ENCODE measurements at regions not wholly inside any gene's neighbourhood (a gene's known extent, or its start where the extent isn't known, plus 50 kb on each side); places are given as distances from the start of the nearest gene placed in this dataset.

- Histone ChIP-seq H3K36me3 (no peaks in the 10 kb centered on the region), H3K4me1 (no peaks in the 10 kb centered on the region), H3K9me3 (no peaks in the 10 kb centered on the region), H3K27ac (no peak overlapping the region), H3K4me3 (no peak overlapping the region), H3K27me3 (no peaks in the 10 kb centered on the region)
- TF ChIP-seq, protein P1, sequence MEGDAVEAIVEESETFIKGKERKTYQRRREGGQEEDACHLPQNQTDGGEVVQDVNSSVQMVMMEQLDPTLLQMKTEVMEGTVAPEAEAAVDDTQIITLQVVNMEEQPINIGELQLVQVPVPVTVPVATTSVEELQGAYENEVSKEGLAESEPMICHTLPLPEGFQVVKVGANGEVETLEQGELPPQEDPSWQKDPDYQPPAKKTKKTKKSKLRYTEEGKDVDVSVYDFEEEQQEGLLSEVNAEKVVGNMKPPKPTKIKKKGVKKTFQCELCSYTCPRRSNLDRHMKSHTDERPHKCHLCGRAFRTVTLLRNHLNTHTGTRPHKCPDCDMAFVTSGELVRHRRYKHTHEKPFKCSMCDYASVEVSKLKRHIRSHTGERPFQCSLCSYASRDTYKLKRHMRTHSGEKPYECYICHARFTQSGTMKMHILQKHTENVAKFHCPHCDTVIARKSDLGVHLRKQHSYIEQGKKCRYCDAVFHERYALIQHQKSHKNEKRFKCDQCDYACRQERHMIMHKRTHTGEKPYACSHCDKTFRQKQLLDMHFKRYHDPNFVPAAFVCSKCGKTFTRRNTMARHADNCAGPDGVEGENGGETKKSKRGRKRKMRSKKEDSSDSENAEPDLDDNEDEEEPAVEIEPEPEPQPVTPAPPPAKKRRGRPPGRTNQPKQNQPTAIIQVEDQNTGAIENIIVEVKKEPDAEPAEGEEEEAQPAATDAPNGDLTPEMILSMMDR (IDR thresholded peaks at IDR 0.05) = no peak
- ATAC-seq (no peak), DNase-seq (no peak)
- intact Hi-C loops (cut with DNase I) = no loop called here
These were observed 69.2 kb downstream of the INHBA start for GRCh38 chr7:41633690-41634089.

DNA sequence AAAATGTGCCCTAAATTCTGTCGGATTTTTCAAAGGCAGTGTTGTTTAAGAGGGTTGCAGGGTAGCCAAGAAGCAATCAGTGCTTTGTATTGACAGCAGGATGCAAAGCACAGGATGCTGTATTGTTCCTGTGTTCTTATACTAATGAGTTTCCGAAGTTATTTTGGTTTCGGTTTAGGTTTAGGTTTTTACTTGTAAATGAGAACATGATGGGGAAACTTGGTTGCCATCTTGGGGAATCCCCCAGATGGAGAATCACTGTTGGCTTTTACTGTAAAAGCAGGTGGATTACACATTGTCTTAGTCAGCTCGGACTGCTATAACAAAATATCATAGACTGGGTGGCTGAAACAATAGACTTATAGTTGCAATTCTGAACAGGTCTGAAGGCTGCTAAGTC lies 72.1 kb downstream of the INHBA start:
- Histone ChIP-seq H3K27ac (no peak overlapping the region), H3K36me3 (no peaks in the 10 kb centered on the region), H3K27me3 (no peaks in the 10 kb centered on the region), H3K4me3 (no peak overlapping the region), H3K4me1 (no peaks in the 10 kb centered on the region), H3K9me3 (no peaks in the 10 kb centered on the region)
- DNase-seq = no peak
- intact Hi-C loops (cut with DNase I) = no loop called here
- TF ChIP-seq, protein P1 (IDR thresholded peaks at IDR 0.05) = no peak
- ATAC-seq = no peak

DNA sequence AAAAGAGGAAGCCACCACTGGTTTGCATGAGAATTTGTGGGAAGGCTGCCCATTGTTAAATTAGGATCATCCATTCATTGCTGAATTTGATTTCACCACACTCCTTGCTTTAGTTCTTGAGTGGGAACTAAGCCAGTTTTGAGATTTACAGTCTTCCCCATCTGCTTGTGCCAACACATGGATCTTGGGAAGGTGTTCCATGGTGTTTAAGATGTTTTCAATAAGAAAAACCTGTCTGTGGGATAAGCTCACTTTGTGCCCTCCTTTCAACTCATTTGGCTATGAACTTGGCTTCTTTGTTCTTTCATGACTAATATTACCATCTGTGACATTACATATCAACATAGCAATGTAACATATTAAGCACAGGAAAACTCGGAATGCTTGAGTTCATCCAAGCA lies 73.2 kb downstream of the INHBA start:
- DNase-seq (no peak), ATAC-seq (no peak)
- no peaks in the 10 kb centered on the region for H3K36me3 ChIP-seq
- intact Hi-C loops (cut with DNase I) = no loop called here
- TF ChIP-seq, protein P1 (IDR thresholded peaks at IDR 0.05) = no peak
- H3K9me3 ChIP-seq = no peaks in the 10 kb centered on the region
- H3K4me3 ChIP-seq = no peak overlapping the region
- H3K27me3 ChIP-seq = no peaks in the 10 kb centered on the region
- H3K27ac ChIP-seq = no peak overlapping the region
- no peaks in the 10 kb centered on the region for H3K4me1 ChIP-seq

- ATAC-seq = no peak
- H3K27me3 ChIP-seq = no peaks in the 10 kb centered on the region
- H3K9me3 ChIP-seq = no peaks in the 10 kb centered on the region
- DNase-seq = no peak
- TF ChIP-seq, protein P1 (IDR thresholded peaks at IDR 0.05) = no peak
- intact Hi-C loops (cut with DNase I) = no loop called here
- no peak overlapping the region for H3K4me3 ChIP-seq
- H3K27ac ChIP-seq = no peak overlapping the region
- no peaks in the 10 kb centered on the region for H3K4me1 ChIP-seq
- H3K36me3 ChIP-seq = no peaks in the 10 kb centered on the region
These were observed 74.0 kb downstream of the INHBA start for GRCh38 chr7:41628901-41629300.

DNA sequence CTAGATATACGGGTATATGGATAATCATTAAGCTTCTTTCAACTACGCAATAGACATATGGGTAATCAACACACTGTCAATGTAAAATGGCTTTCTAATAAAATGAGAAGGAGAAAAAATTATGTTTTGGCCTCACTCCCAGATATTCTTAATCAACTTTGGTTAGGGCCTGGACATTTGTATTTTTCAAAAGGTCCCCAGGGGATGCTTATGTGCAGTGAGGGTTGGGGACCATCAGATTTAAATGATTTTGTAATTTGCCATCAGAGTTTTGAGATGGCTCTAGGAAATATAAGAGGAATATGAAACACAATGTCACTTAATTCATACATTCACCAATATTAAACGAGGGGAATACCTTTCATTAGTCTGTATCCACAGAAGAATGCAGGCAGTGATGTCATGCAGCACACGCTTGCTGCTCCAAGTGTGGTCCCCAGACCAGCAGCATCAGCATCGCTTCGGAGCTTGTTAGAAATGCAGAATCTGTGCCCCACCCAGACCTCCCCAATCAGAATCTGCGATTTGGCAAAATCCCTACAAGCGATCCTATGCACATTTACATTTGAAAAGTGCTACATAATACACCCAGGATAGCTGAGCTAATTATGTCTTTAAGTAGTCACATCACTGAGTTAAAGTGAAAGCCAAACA lies 75.1 kb downstream of the INHBA start:
- Histone ChIP-seq H3K36me3 (no peaks in the 10 kb centered on the region), H3K4me3 (no peak overlapping the region), H3K4me1 (no peaks in the 10 kb centered on the region), H3K27me3 (no peaks in the 10 kb centered on the region), H3K27ac (no peak overlapping the region), H3K9me3 (no peaks in the 10 kb centered on the region)
- TF ChIP-seq, protein P1 (IDR thresholded peaks at IDR 0.05) = no peak
- ATAC-seq = no peak
- DNase-seq = no peak
- intact Hi-C loops (cut with DNase I) = no loop called here

All from left lung (tissue), 4 donors.